K562 (cell line): ENCODE measurements at regions not wholly inside any gene's neighbourhood (a gene's known extent, or its start where the extent isn't known, plus 50 kb on each side); places are given as distances from the start of the nearest gene placed in this dataset.

Source experiments
- ATAC-seq: fragments of 200-7000 bp; cut with Tn5 transposase; 3 replicates; pipeline ENCODE4 v1.9.1; 2020; ENCODE audit warnings: moderate library complexity
- BruUV-seq: library from RNA; stranded (reverse); fragments of 400-500 nt; replicated peaks from 2 replicates; lab custom pipeline; 2021; lab: Mats Ljungman, UMichigan
- CTCF ChIA-PET: fragments of 300-600 bp; formaldehyde crosslinking; extraction: SDS; loops from one replicate; lab custom pipeline; 2021; ENCODE audit warnings: low intra/inter-chr PET ratio; lab: Yijun Ruan, JAX
- POLR2A ChIA-PET: fragments of 300-600, 350-650 bp; sonication (Branson Sonifier 250); formaldehyde crosslinking; extraction: SDS; loops from one replicate; lab custom pipeline; 2021; ENCODE audit warnings: antibody characterized with exemption, inconsistent platforms; lab: Yijun Ruan, JAX
- DNase-seq, 4 experiments: peaks; one replicate each; pipeline versions ENCODE4 v3.0.0 to v3.0.0-alpha.2; 2011 to 2018; ENCODE audit warnings: low spot score in 3 of 4, mixed read lengths in 3 of 4; ENCODE audit errors: extremely low read depth in 1 of 4
- FAIRE-seq: peaks from 2 replicates; lab custom pipeline; 2011; peaks lifted over from hg19 to GRCh38; lab: Jason Lieb, UNC
- H2AFZ ChIP-seq: 2 replicates; pipeline ENCODE4 v1.6.0; 2011; ENCODE audit warnings: low read depth, low read length, control low read depth, inconsistent platforms
- H3K27ac ChIP-seq: fragments of 200-600 bp; 3 replicates; pipeline ENCODE4 v1.8.0; 2011; ENCODE audit warnings: low read depth, mild to moderate bottlenecking, control low read depth, inconsistent platforms, low read length, moderate library complexity, mixed read lengths; ENCODE audit errors: extremely low read depth
- H3K27me3 ChIP-seq, 2 experiments: fragments of 300-600 bp in 1 of 2; 2 replicates in 1 of 2; 3 replicates in 1 of 2; pipeline versions ENCODE4 v1.6.0 to v1.8.0; 2011; ENCODE audit warnings: inconsistent platforms in 2 of 2, low read length in 2 of 2, mild to moderate bottlenecking in 1 of 2, mixed read lengths in 1 of 2, moderate library complexity in 1 of 2; ENCODE audit not compliant: control insufficient read depth in 2 of 2, insufficient read depth in 2 of 2
- H3K36me3 ChIP-seq: fragments of 300-600 bp; 3 replicates; pipeline ENCODE4 v1.8.0; 2011; ENCODE audit warnings: mild to moderate bottlenecking, low read length, inconsistent platforms; ENCODE audit not compliant: control insufficient read depth, insufficient read depth
- H3K4me1 ChIP-seq, 2 experiments: fragments of 200-600 bp in 1 of 2; replicated peaks in 1 of 2; 2 replicates in 1 of 2; 3 replicates in 1 of 2; pipeline versions ENCODE4 v1.5.1 to v1.8.0; 2011; ENCODE audit warnings: inconsistent platforms in 2 of 2, low read length in 2 of 2, mild to moderate bottlenecking in 1 of 2, mixed read lengths in 1 of 2, moderate library complexity in 1 of 2; ENCODE audit not compliant: control insufficient read depth in 2 of 2, insufficient read depth in 2 of 2
- H3K4me2 ChIP-seq: 2 replicates; pipeline ENCODE4 v1.6.1; 2011; ENCODE audit warnings: low read length, control low read depth, inconsistent platforms, mixed read lengths; ENCODE audit not compliant: insufficient read depth
- H3K4me3 ChIP-seq: fragments of 200-600 bp; sonication (generic), shearing (Covaris generic); 2 replicates; pipeline ENCODE4 v1.5.1; 2016; ENCODE audit warnings: control low read depth, inconsistent platforms
- H3K79me2 ChIP-seq: fragments of 200-600 bp; 3 replicates; pipeline ENCODE4 v1.8.0; 2011; ENCODE audit warnings: low read length, inconsistent platforms; ENCODE audit not compliant: control insufficient read depth, insufficient read depth
- H3K9ac ChIP-seq, 2 experiments: 2 replicates each; pipeline versions ENCODE4 v1.6.0 to v1.6.1; 2011; ENCODE audit warnings: low read depth in 2 of 2, low read length in 2 of 2, control low read depth in 1 of 2, inconsistent platforms in 1 of 2, mild to moderate bottlenecking in 1 of 2, mixed read lengths in 1 of 2; ENCODE audit not compliant: insufficient read depth in 1 of 2
- H3K9me1 ChIP-seq: one replicate; pipeline ENCODE4 v1.6.0; 2011; ENCODE audit warnings: inconsistent platforms, mild to moderate bottlenecking, low read length, moderate library complexity; ENCODE audit not compliant: control insufficient read depth, insufficient read depth
- H3K9me3 ChIP-seq: replicated peaks from 2 replicates; pipeline ENCODE4 v1.5.1; 2011; ENCODE audit warnings: low read depth, low read length, inconsistent platforms; ENCODE audit not compliant: control insufficient read depth, insufficient read depth
- H4K20me1 ChIP-seq: replicated peaks from 2 replicates; pipeline ENCODE4 v1.6.1; 2011; ENCODE audit warnings: low read length, inconsistent platforms, mixed read lengths; ENCODE audit not compliant: control insufficient read depth, insufficient read depth
- C11orf30 ChIP-seq: fragments of 450-650 bp; IDR thresholded peaks from 2 replicates; pipeline ENCODE4 v1.6.1; 2016; ENCODE audit warnings: low read depth, mild to moderate bottlenecking
- CHD1 ChIP-seq: fragments of 200-600 bp; sonication (generic); IDR thresholded peaks from one replicate; pipeline ENCODE4 v1.6.1; 2012; ENCODE audit warnings: mild to moderate bottlenecking, moderate library complexity, low read length, inconsistent platforms
- MAFF ChIP-seq: IDR thresholded peaks from 2 replicates; pipeline ENCODE4 v1.6.1; 2012; ENCODE audit warnings: low read length, improper control_type of control experiment
- MAFG ChIP-seq: fragments of 450-650 bp; conservative IDR thresholded peaks from 2 replicates; pipeline ENCODE4 v1.6.1; 2016; ENCODE audit warnings: missing genetic modification characterization, missing compliant biosample characterization
- RAD21 ChIP-seq, 2 experiments: fragments of 250-450 bp in 1 of 2; fragments of 450-650 bp in 1 of 2; sonication (Bioruptor Pico) in 1 of 2; formaldehyde crosslinking in 1 of 2; IDR thresholded peaks in 1 of 2; conservative IDR thresholded peaks in 1 of 2; 2 replicates each; pipeline versions ENCODE4 v1.4.0 to v1.8.0; 2020 to 2022; ENCODE audit warnings: mild to moderate bottlenecking in 2 of 2, moderate library complexity in 1 of 2
- ZBTB8A ChIP-seq: fragments of 450-650 bp; IDR thresholded peaks from 2 replicates; pipeline ENCODE4 v1.6.1; 2018; ENCODE audit warnings: mild to moderate bottlenecking, moderate library complexity; ENCODE audit not compliant: partially characterized antibody
- ZNF316 ChIP-seq: fragments of 450-650 bp; IDR thresholded peaks from 2 replicates; pipeline ENCODE4 v1.6.1; 2016
- WGBS: fragments of 100-300 bp; shearing (Covaris generic); methylation state at CpG from one replicate; pipeline ENCODE4 v1.1.6; 2016; ENCODE audit warnings: low coverage, mixed read lengths; ENCODE audit not compliant: insufficient coverage; ENCODE audit errors: missing lambda C conversion rate; 5-methylcytosine and 5-hydroxymethylcytosine counted together
- in situ Hi-C: fragments of 300-500 bp; cut with MboI; formaldehyde crosslinking; loops from 4 replicates; pipeline ENCODE4 v1.15.0; 2018; ENCODE audit warnings: inconsistent platforms, mixed read lengths
- intact Hi-C: fragments of 100-400 bp; cut with micrococcal nuclease; formaldehyde crosslinking; loops from 2 replicates; pipeline ENCODE4 v1.14.2; 2022
- TF ChIP-seq, protein P1 (sequence below): fragments of 450-650 bp; IDR thresholded peaks from 2 replicates; pipeline ENCODE4 v1.6.1; 2018; ENCODE audit warnings: mild to moderate bottlenecking, low read depth; ENCODE audit not compliant: partially characterized antibody
- TF ChIP-seq, protein P2 (sequence below), 2 experiments: IDR thresholded peaks; 2 replicates each; pipeline ENCODE4 v1.6.1; 2011; ENCODE audit warnings: borderline replicate concordance in 1 of 2, control low read depth in 1 of 2, low read depth in 1 of 2, low read length in 1 of 2, mild to moderate bottlenecking in 1 of 2, mixed read lengths in 1 of 2, moderate library complexity in 1 of 2; ENCODE audit not compliant: insufficient read depth in 1 of 2, insufficient read length in 1 of 2, poor library complexity in 1 of 2, severe bottlenecking in 1 of 2; ENCODE audit errors: extremely low read depth in 1 of 2

DNA sequence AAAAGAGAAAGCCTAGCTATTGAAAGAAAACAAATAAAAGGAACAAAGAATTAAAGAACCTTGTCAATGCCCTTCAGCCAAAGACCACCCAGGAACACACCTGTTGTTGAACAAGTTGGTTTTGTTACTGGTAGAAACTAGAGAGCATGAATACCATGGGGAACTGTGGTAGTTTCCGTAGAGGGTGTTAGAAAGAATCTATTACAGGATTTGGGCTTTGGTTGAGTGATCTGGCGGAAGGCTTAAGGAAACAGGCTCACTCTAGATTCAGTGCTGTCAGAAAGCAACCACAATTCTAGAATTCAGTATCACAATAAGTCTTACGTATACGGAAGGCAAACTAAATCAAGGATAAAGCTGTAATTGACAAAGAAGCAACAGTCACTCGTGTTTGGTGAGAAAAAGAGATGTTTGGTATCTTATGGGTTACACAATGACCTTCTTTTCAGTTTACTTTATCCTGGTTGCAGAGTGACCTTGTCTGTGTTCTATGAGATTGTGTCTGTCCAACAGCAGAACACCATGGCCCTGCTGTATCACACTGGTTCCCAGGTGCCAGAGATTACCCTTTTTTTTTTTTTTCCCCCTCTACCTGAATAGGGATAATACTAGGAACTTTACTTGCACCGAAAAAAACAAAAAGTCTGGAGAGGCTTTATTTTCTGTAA, 265.9 kb downstream of the SHQ1 start (continued):
- TF ChIP-seq RAD21 (CRISPR knock-in tag; conservative IDR thresholded peaks at IDR 0.05 in 1 of 2, IDR thresholded peaks at IDR 0.05 in 1 of 2), result no peak
- TF ChIP-seq, protein P1, sequence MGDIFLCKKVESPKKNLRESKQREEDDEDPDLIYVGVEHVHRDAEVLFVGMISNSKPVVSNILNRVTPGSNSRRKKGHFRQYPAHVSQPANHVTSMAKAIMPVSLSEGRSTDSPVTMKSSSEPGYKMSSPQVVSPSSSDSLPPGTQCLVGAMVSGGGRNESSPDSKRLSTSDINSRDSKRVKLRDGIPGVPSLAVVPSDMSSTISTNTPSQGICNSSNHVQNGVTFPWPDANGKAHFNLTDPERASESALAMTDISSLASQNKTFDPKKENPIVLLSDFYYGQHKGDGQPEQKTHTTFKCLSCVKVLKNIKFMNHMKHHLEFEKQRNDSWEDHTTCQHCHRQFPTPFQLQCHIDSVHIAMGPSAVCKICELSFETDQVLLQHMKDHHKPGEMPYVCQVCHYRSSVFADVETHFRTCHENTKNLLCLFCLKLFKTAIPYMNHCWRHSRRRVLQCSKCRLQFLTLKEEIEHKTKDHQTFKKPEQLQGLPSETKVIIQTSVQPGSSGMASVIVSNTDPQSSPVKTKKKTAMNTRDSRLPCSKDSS, result no peak
- no peak for TF ChIP-seq ZBTB8A
- TF ChIP-seq CHD1, result no peak

DNA sequence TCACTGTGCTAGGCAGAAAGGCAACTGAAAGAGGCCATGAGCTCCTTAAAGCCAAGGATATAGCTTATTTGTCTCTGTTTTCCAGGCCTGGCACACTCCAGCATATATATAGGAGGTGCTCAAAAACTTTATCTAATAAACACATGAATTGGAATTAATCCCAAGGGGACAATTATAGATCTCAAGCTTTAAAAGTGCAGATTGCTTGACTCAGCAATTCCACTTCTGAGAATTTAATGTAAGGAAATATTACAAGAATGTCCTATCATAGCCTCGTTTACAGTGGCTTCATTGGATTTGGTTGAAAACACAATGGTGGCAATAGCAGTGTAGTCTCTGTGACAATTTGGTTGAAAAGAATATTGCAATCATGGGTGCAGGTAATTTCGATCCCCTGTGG, 267.3 kb downstream of the SHQ1 start:
- ChIA-PET POLR2A (no interaction called here), CTCF (no interaction called here)
- H3K36me3 ChIP-seq, result no peaks in the 10 kb centered on the region
- no peaks in the 10 kb centered on the region for H3K9me3 ChIP-seq
- no peak overlapping the region for H3K27ac ChIP-seq
- TF ChIP-seq ZNF316, result peak; percentile 79
- TF ChIP-seq, protein P2, sequence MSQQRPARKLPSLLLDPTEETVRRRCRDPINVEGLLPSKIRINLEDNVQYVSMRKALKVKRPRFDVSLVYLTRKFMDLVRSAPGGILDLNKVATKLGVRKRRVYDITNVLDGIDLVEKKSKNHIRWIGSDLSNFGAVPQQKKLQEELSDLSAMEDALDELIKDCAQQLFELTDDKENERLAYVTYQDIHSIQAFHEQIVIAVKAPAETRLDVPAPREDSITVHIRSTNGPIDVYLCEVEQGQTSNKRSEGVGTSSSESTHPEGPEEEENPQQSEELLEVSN (IDR thresholded peaks at IDR 0.05; ENCODE audit: borderline replicate concordance in 1 of 2, extremely low read depth in 1 of 2, insufficient read depth in 1 of 2, insufficient read length in 1 of 2, low read depth in 1 of 2, low read length in 1 of 2, poor library complexity in 1 of 2, severe bottlenecking in 1 of 2), result no peak
- TF ChIP-seq MAFF, result peak; percentile 36; the same call in 1 of the 2 replicates
- peak; percentile 36; the same call in 1 of the 2 replicates for TF ChIP-seq MAFG (tag)
- TF ChIP-seq C11orf30, result peak; percentile 66
- intact Hi-C loops, result no loop called here
- 58% methylated on average over 2 of the region's 2 CpGs for WGBS
- H3K27me3 ChIP-seq, result no peaks in the 10 kb centered on the region
- no peak overlapping the region for H3K4me3 ChIP-seq
- BruUV-seq, result no TSS peak
- in situ Hi-C loops, result no loop called here
- ATAC-seq (no peak), FAIRE-seq (no peak), DNase-seq (no peak)
- H3K4me2 ChIP-seq, result no peak overlapping the region
- H3K9ac ChIP-seq, result no peak overlapping the region
- H3K79me2 ChIP-seq, result no peaks in the 10 kb centered on the region
- H4K20me1 ChIP-seq, result no peaks in the 10 kb centered on the region
- H3K4me1 ChIP-seq, result peaks cover 4 to 21% of the 10 kb centered on the region in 2 experiments; a peak in 3 of 5 replicates
- peak overlapping the region; percentile 1; the same call in 1 of the 2 replicates for H2AFZ ChIP-seq
- H3K9me1 ChIP-seq, result no peaks in the 10 kb centered on the region
